ENCODE measurements at regions not wholly inside any gene's neighbourhood (a gene's known extent, or its start where the extent isn't known, plus 50 kb on each side); places are given as distances from the start of the nearest gene placed in this dataset.

DNA sequence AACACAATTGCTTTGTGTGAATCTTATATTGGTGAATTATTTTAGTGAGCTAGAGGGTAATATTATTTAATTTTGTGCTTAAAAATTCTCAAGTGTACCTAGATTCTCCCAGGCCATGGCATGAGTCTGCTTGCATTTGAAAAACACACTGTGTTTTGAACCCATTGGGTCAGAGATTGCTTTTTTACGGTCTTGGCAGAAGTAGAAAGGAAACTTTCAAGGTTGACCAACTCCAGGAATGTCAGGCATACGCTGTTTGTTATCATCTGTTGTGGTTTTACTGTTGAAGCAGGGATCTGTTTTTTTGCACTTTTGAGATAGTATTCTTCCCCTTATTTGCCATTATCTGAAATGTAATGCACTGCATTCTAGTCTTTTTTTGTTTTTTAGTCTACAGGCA, 377.4 kb downstream of the RPRM start:
- no peaks in the 10 kb centered on the region for H3K4me1 ChIP-seq (ENCODE audit: control insufficient read depth, insufficient read depth, low read length)
- no peak overlapping the region for H3K27ac ChIP-seq (ENCODE audit: low read depth, low read length)
- H3K4me3 ChIP-seq (ENCODE audit: low read depth, low read length) = no peak overlapping the region

DNA sequence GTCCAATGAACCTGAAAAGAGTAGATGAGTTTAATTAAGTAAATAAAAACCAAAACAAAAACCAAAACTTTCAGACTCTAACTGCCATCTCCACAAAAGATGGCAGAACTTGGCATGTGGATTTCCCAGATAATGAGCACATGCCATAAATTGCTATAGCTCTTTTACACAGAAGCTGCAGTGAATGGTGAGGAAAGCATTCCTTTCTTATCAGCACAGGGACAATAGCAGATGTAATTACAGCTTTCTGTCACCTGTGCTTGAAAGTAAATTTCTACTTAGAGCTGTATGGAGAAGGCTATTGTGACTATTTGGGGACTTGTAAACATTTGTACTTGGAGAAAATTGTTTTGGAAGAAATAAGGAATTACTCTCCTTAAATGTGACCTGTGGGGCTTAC, 378.4 kb downstream of the RPRM start:
- H3K9ac ChIP-seq (ENCODE audit: low read depth, low read length) = no peak overlapping the region
- H3K27me3 ChIP-seq (ENCODE audit: control insufficient read depth, insufficient read depth, low read length) = no peaks in the 10 kb centered on the region
- no peaks in the 10 kb centered on the region for H3K36me3 ChIP-seq (ENCODE audit: control insufficient read depth, insufficient read depth, low read length)
- no peaks in the 10 kb centered on the region for H3K9me3 ChIP-seq (ENCODE audit: control insufficient read depth, insufficient read depth, low read length)
- H3K27ac ChIP-seq (ENCODE audit: low read depth, low read length) = no peak overlapping the region
- no peak overlapping the region for H3K4me3 ChIP-seq (ENCODE audit: low read depth, low read length)
- no peaks in the 10 kb centered on the region for H3K4me1 ChIP-seq (ENCODE audit: control insufficient read depth, insufficient read depth, low read length)

More for the DNA sequence above, 377.4 kb downstream of the RPRM start:
- Histone ChIP-seq H3K27me3 (ENCODE audit: control insufficient read depth, insufficient read depth, low read length) (no peaks in the 10 kb centered on the region), H3K9me3 (ENCODE audit: control insufficient read depth, insufficient read depth, low read length) (no peaks in the 10 kb centered on the region), H3K9ac (ENCODE audit: low read depth, low read length) (no peak overlapping the region), H3K36me3 (ENCODE audit: control insufficient read depth, insufficient read depth, low read length) (no peaks in the 10 kb centered on the region)

DNA sequence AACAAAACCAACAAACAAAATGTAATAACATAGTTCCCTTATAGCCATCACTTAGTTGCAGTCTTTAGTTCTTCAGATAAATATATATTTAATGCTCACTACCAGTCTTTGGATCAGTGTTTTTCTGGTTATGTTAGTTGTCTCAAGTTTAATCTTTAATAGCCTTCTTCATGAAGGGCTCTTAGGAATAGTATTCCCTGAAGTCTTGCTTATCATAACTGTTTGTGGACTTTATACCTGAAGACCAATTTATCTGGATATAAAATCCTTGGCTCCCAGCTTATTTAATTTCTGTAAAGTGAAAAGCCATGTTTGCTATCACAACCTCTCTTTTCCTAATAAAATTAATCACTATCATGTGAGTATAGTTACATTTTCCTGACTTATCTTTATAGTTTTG, 379.7 kb downstream of the ARL6IP6 start:
- Histone ChIP-seq H3K9ac (ENCODE audit: low read depth, low read length) (no peak overlapping the region), H3K27me3 (ENCODE audit: control insufficient read depth, insufficient read depth, low read length) (no peaks in the 10 kb centered on the region), H3K9me3 (ENCODE audit: control insufficient read depth, insufficient read depth, low read length) (no peaks in the 10 kb centered on the region), H3K36me3 (ENCODE audit: control insufficient read depth, insufficient read depth, low read length) (no peaks in the 10 kb centered on the region), H3K27ac (ENCODE audit: low read depth, low read length) (no peak overlapping the region), H3K4me1 (ENCODE audit: control insufficient read depth, insufficient read depth, low read length) (no peaks in the 10 kb centered on the region), H3K4me3 (ENCODE audit: low read depth, low read length) (no peak overlapping the region)

DNA sequence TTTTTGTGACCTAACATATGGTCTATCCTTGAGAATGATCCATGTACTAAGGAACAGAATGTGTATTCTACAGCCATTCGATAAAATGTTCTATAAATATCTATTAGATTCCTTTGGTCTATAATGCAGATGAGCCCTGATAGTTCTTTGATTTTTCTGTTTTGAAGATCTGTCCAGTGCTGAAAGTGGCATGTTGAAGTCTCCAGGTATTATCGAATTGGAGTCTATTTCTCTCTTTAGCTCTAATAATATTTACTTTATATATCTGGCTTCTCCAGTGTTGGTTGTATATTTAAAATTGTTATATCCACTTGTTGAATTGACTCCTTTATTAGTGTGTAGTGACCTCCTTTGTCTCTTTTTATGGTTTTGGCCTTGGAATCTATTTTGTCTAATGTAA, 377.9 kb downstream of the ARL6IP6 start:
- H3K9ac ChIP-seq (ENCODE audit: low read depth, low read length) = no peak overlapping the region
- no peak overlapping the region for H3K4me3 ChIP-seq (ENCODE audit: low read depth, low read length)
- H3K9me3 ChIP-seq (ENCODE audit: control insufficient read depth, insufficient read depth, low read length) = peaks cover 3% of the 10 kb centered on the region; the same call in 1 of the 2 replicates
- H3K4me1 ChIP-seq (ENCODE audit: control insufficient read depth, insufficient read depth, low read length) = no peaks in the 10 kb centered on the region
- no peaks in the 10 kb centered on the region for H3K27me3 ChIP-seq (ENCODE audit: control insufficient read depth, insufficient read depth, low read length)
- H3K27ac ChIP-seq (ENCODE audit: low read depth, low read length) = no peak overlapping the region
- H3K36me3 ChIP-seq (ENCODE audit: control insufficient read depth, insufficient read depth, low read length) = no peaks in the 10 kb centered on the region

DNA sequence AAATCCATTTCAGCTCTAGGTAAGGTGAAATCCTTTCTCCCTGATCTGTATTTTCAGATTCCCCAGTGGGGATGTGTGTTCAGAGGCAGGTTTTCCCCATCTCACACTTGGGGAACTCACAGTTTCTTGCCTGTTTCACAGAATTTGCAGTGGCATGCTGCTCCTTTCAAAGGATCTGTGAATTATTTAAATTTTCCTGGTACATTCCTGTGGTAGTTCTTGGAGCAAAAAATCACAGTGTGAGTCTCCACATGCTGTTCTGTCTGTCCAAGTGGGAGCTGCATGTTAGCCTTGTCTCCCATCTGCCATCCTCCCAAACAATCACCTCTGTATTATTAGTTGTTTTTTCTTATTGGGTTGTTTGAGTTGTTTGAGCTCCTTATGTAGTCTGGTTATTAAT, 372.9 kb downstream of the ARL6IP6 start:
- no peak overlapping the region for H3K27ac ChIP-seq (ENCODE audit: low read depth, low read length)
- no peaks in the 10 kb centered on the region for H3K4me1 ChIP-seq (ENCODE audit: control insufficient read depth, insufficient read depth, low read length)
- H3K9me3 ChIP-seq (ENCODE audit: control insufficient read depth, insufficient read depth, low read length) = peaks cover 3% of the 10 kb centered on the region; the same call in 1 of the 2 replicates
- H3K4me3 ChIP-seq (ENCODE audit: low read depth, low read length) = no peak overlapping the region
- no peak overlapping the region for H3K9ac ChIP-seq (ENCODE audit: low read depth, low read length)
- H3K36me3 ChIP-seq (ENCODE audit: control insufficient read depth, insufficient read depth, low read length) = no peaks in the 10 kb centered on the region
- no peaks in the 10 kb centered on the region for H3K27me3 ChIP-seq (ENCODE audit: control insufficient read depth, insufficient read depth, low read length)

DNA sequence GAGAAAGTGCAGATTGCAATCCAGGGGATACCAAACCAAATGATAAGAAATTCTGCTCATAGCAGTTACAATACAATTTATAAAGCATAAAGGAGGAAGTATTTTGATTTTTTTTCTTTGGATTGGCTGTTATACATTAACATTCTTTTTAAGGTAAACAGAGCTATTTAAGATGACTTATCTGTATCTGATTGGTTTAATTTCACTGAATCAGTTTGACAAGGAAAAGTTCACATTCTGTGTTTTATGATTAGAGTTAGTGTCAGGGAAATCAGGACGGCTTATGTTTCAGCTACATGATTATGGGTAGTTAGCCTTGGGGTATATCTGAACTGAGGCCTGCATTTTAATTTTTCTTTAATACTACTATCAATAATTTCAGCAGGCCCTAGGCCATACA, 360.9 kb downstream of the ARL6IP6 start:
- no peaks in the 10 kb centered on the region for H3K4me1 ChIP-seq (ENCODE audit: control insufficient read depth, insufficient read depth, low read length)
- no peaks in the 10 kb centered on the region for H3K36me3 ChIP-seq (ENCODE audit: control insufficient read depth, insufficient read depth, low read length)
- no peaks in the 10 kb centered on the region for H3K27me3 ChIP-seq (ENCODE audit: control insufficient read depth, insufficient read depth, low read length)
- H3K27ac ChIP-seq (ENCODE audit: low read depth, low read length) = no peak overlapping the region
- H3K9me3 ChIP-seq (ENCODE audit: control insufficient read depth, insufficient read depth, low read length) = no peaks in the 10 kb centered on the region
- H3K4me3 ChIP-seq (ENCODE audit: low read depth, low read length) = no peak overlapping the region
- H3K9ac ChIP-seq (ENCODE audit: low read depth, low read length) = no peak overlapping the region

DNA sequence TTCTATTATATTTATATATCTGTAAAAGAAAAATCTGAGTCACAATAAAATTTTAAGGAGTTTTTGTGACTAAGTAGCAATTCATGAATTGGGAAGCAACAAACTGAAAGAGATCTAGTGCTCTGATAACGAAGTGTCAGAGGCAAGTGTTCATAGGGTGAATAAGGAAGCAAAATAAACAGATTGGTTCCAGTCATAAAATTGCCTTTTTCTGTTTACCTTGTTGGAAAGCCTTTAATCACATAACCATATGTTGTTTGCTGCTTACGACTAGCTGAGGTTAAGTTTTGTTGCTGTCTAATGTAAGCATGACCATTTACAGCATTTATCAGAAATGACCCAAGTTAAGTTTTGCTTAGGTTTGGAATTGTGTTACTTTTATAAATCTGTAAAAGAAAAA, 358.9 kb downstream of the ARL6IP6 start:
- H3K27ac ChIP-seq (ENCODE audit: low read depth, low read length) = no peak overlapping the region
- H3K4me1 ChIP-seq (ENCODE audit: control insufficient read depth, insufficient read depth, low read length) = no peaks in the 10 kb centered on the region
- H3K9me3 ChIP-seq (ENCODE audit: control insufficient read depth, insufficient read depth, low read length) = no peaks in the 10 kb centered on the region
- no peak overlapping the region for H3K9ac ChIP-seq (ENCODE audit: low read depth, low read length)
- no peak overlapping the region for H3K4me3 ChIP-seq (ENCODE audit: low read depth, low read length)
- no peaks in the 10 kb centered on the region for H3K27me3 ChIP-seq (ENCODE audit: control insufficient read depth, insufficient read depth, low read length)
- no peaks in the 10 kb centered on the region for H3K36me3 ChIP-seq (ENCODE audit: control insufficient read depth, insufficient read depth, low read length)

DNA sequence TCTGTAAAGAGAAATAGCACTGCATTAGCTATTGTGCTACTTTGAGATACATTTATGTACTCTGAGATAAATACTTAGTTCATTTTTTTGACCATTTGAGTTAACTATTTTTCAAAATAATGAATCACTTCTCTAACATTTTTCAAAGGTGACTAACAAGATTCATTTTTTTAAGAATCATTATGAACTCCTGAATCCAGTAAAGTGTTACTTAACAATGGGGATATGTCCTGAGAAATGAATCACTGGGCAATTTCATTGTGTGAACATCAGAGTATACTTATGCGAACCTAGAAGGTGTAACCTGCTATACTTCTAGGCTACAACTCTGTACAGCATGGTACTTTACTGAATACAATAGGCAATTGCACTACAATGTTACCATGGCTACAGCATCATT, 355.8 kb downstream of the ARL6IP6 start:
- Histone ChIP-seq H3K9ac (ENCODE audit: low read depth, low read length) (no peak overlapping the region), H3K9me3 (ENCODE audit: control insufficient read depth, insufficient read depth, low read length) (no peaks in the 10 kb centered on the region), H3K36me3 (ENCODE audit: control insufficient read depth, insufficient read depth, low read length) (no peaks in the 10 kb centered on the region), H3K4me1 (ENCODE audit: control insufficient read depth, insufficient read depth, low read length) (no peaks in the 10 kb centered on the region), H3K4me3 (ENCODE audit: low read depth, low read length) (no peak overlapping the region), H3K27me3 (ENCODE audit: control insufficient read depth, insufficient read depth, low read length) (no peaks in the 10 kb centered on the region), H3K27ac (ENCODE audit: low read depth, low read length) (no peak overlapping the region)

DNA sequence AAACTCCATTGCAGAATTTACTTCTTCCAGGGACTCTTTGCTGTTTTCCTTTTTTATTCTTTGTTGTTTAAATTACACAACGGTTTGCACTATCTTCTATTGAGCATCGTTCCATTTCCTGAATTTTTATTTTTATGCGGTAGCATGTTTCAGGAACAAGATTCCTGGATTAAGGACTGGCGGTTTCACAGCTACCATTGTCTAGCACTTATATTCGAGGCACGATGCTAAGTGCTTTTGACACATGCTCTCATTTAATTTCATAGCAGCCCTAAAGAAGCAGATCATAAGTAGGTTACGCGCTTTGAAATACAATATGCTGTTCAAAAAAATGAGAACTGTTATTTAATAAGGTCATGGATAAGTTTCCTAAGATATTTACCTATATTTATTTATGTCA, 354.4 kb downstream of the ARL6IP6 start:
- Histone ChIP-seq H3K36me3 (ENCODE audit: control insufficient read depth, insufficient read depth, low read length) (no peaks in the 10 kb centered on the region), H3K27ac (ENCODE audit: low read depth, low read length) (no peak overlapping the region), H3K4me1 (ENCODE audit: control insufficient read depth, insufficient read depth, low read length) (no peaks in the 10 kb centered on the region), H3K27me3 (ENCODE audit: control insufficient read depth, insufficient read depth, low read length) (no peaks in the 10 kb centered on the region), H3K9me3 (ENCODE audit: control insufficient read depth, insufficient read depth, low read length) (no peaks in the 10 kb centered on the region), H3K9ac (ENCODE audit: low read depth, low read length) (no peak overlapping the region), H3K4me3 (ENCODE audit: low read depth, low read length) (no peak overlapping the region)

DNA sequence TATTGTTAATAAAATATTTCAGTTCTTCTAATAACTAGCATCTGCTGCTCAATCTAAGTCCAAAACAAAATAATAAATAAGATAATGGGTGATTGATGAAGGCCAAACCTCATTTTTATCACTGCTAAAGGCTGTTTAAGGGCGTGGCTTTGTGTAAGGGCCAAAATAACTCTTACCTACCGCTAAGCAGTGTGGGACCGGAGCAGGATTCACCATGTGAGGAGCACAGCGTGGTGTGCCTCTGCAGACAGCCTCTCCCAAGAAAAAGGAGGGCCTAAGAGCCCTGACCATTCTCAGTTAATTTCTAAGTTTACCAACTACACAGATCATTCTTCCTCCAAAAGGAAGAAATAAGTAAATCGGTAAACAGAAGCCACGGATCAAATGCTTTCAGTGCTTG, 353.7 kb downstream of the ARL6IP6 start:
- no peaks in the 10 kb centered on the region for H3K9me3 ChIP-seq (ENCODE audit: control insufficient read depth, insufficient read depth, low read length)
- no peak overlapping the region for H3K27ac ChIP-seq (ENCODE audit: low read depth, low read length)
- no peak overlapping the region for H3K9ac ChIP-seq (ENCODE audit: low read depth, low read length)
- H3K36me3 ChIP-seq (ENCODE audit: control insufficient read depth, insufficient read depth, low read length) = no peaks in the 10 kb centered on the region
- no peaks in the 10 kb centered on the region for H3K4me1 ChIP-seq (ENCODE audit: control insufficient read depth, insufficient read depth, low read length)
- H3K27me3 ChIP-seq (ENCODE audit: control insufficient read depth, insufficient read depth, low read length) = no peaks in the 10 kb centered on the region
- H3K4me3 ChIP-seq (ENCODE audit: low read depth, low read length) = no peak overlapping the region

DNA sequence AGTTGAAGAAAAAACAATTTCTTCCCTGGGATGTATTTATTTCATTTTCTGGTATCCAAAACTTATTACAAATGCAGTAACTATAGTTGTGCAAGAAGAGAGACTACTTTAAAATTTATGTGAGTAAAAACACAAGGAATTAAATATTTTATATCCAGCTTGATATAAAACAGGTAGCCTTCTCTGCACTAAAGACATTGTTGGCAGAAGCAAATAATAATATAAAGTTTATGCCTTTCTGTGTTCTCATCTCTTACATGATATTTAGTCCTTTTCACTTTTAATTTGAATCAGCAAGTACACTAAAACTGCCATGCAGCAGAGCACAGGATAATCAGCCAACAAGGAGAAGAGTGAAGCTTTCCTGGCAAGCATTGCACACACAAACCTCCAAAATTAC, 352.7 kb downstream of the ARL6IP6 start:
- H3K4me3 ChIP-seq (ENCODE audit: low read depth, low read length) = no peak overlapping the region
- no peak overlapping the region for H3K27ac ChIP-seq (ENCODE audit: low read depth, low read length)
- H3K9ac ChIP-seq (ENCODE audit: low read depth, low read length) = no peak overlapping the region
- H3K27me3 ChIP-seq (ENCODE audit: control insufficient read depth, insufficient read depth, low read length) = no peaks in the 10 kb centered on the region
- no peaks in the 10 kb centered on the region for H3K9me3 ChIP-seq (ENCODE audit: control insufficient read depth, insufficient read depth, low read length)
- no peaks in the 10 kb centered on the region for H3K36me3 ChIP-seq (ENCODE audit: control insufficient read depth, insufficient read depth, low read length)
- H3K4me1 ChIP-seq (ENCODE audit: control insufficient read depth, insufficient read depth, low read length) = no peaks in the 10 kb centered on the region

DNA sequence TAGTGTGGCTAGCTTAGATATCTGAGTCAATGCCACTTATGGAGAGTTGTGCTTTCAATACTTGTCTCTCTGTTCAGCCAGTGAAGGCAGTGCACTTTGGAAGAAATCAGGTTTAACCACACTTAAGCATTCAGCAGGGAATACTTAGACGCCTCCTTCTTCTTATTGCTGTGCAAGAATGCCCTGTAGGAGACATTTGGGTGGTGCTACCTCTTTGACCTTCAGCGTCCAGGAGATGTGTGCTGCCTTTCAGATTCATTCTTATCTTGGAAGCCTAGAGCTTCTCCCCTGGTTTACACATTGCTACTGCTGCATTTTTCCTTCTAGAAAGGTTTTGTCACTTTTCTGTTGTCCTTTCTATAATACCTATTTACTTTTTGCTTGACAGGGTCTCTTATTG, 350.5 kb downstream of the ARL6IP6 start:
- Histone ChIP-seq H3K36me3 (ENCODE audit: control insufficient read depth, insufficient read depth, low read length) (no peaks in the 10 kb centered on the region), H3K9me3 (ENCODE audit: control insufficient read depth, insufficient read depth, low read length) (no peaks in the 10 kb centered on the region), H3K27me3 (ENCODE audit: control insufficient read depth, insufficient read depth, low read length) (no peaks in the 10 kb centered on the region), H3K4me1 (ENCODE audit: control insufficient read depth, insufficient read depth, low read length) (no peaks in the 10 kb centered on the region), H3K27ac (ENCODE audit: low read depth, low read length) (no peak overlapping the region), H3K4me3 (ENCODE audit: low read depth, low read length) (no peak overlapping the region), H3K9ac (ENCODE audit: low read depth, low read length) (no peak overlapping the region)
